ENCODE measurements at regions not wholly inside any gene's neighbourhood (a gene's known extent, or its start where the extent isn't known, plus 50 kb on each side); places are given as distances from the start of the nearest gene placed in this dataset.

GRCh38 chr2:109718139-109718538 lies 76.0 kb upstream of the RGPD5 start:
- no peak for TF ChIP-seq CTCF (conservative IDR thresholded peaks at IDR 0.05; ENCODE audit: low read length)
- no peak for TF ChIP-seq EZH2phosphoT487 (IDR thresholded peaks at IDR 0.05; ENCODE audit: borderline replicate concordance)

Data from Loucy (cell line).